Natural killer cell (primary cell): ENCODE measurements at regions not wholly inside any gene's neighbourhood (a gene's known extent, or its start where the extent isn't known, plus 50 kb on each side); places are given as distances from the start of the nearest gene placed in this dataset.

ENCODE experiments used
- ATAC-seq, 3 donors: fragments of 150-1000 bp in 2 of 3; fragments of 200-7000 bp in 1 of 3; cut with Tn5 transposase; 1 replicate in 1 of 3; 2 replicates in 2 of 3; pipeline ENCODE4 v1.10.0; 2021; ENCODE audit warnings: mild to moderate bottlenecking in 2 of 3, moderate library complexity in 2 of 3
- DNase-seq, 2 donors: peaks; one replicate each; pipeline versions ENCODE4 v3.0.0 to v3.0.0-alpha.2; 2013 to 2021; ENCODE audit warnings: mixed read lengths in 1 of 2
- H3K27ac ChIP-seq: one replicate; pipeline ENCODE4 v1.5.1; 2013; ENCODE audit warnings: mild to moderate bottlenecking, low read length
- H3K27me3 ChIP-seq: one replicate; pipeline ENCODE4 v1.6.1; 2013; ENCODE audit warnings: low read length; ENCODE audit not compliant: control insufficient read depth, insufficient read depth
- H3K36me3 ChIP-seq: one replicate; pipeline ENCODE4 v1.6.1; 2013; ENCODE audit warnings: low read length; ENCODE audit not compliant: control insufficient read depth, insufficient read depth
- H3K4me1 ChIP-seq: one replicate; pipeline ENCODE4 v1.6.1; 2013; ENCODE audit warnings: low read length; ENCODE audit not compliant: control insufficient read depth, insufficient read depth
- H3K4me3 ChIP-seq: one replicate; pipeline ENCODE4 v1.5.1; 2013; ENCODE audit warnings: low read length
- H3K9me3 ChIP-seq: one replicate; pipeline ENCODE4 v1.6.1; 2013; ENCODE audit warnings: low read length; ENCODE audit not compliant: control insufficient read depth, insufficient read depth
- H3K27ac Mint-ChIP-seq, 2 donors: one replicate each; pipeline ENCODE4 v1.8.0; 2022; ENCODE audit warnings: mild to moderate bottlenecking in 2 of 2, mixed read lengths in 2 of 2, moderate library complexity in 1 of 2
- H3K27me3 Mint-ChIP-seq, 2 donors: one replicate each; pipeline ENCODE4 v1.8.0; 2022; ENCODE audit warnings: low read depth in 2 of 2, mixed read lengths in 2 of 2
- H3K36me3 Mint-ChIP-seq: one replicate; pipeline ENCODE4 v1.8.0; 2022; ENCODE audit warnings: mixed read lengths
- H3K4me1 Mint-ChIP-seq, 2 donors: one replicate each; pipeline ENCODE4 v1.8.0; 2022; ENCODE audit warnings: mixed read lengths in 2 of 2
- H3K4me3 Mint-ChIP-seq: one replicate; pipeline ENCODE4 v1.8.0; 2022; ENCODE audit warnings: mild to moderate bottlenecking, moderate library complexity, mixed read lengths
- H3K9me3 Mint-ChIP-seq, 2 donors: one replicate each; pipeline ENCODE4 v1.8.0; 2022; ENCODE audit warnings: mixed read lengths in 2 of 2
- CTCF ChIP-seq: fragments of 200-600 bp; IDR thresholded peaks from one replicate; pipeline ENCODE4 v1.8.0; 2022; ENCODE audit warnings: antibody characterized with exemption
- WGBS: methylation state at CpG from one replicate; pipeline ENCODE4 v1.1.7; 2013; ENCODE audit warnings: missing lambda C conversion rate; ENCODE audit not compliant: insufficient coverage; 5-methylcytosine and 5-hydroxymethylcytosine counted together
- intact Hi-C: fragments of 100-400 bp; cut with micrococcal nuclease; formaldehyde crosslinking; loops from one replicate; pipeline ENCODE4 v1.14.2; 2022

GRCh38 chrX:69083361-69083760, 81.9 kb downstream of the PJA1 start:
- Mint-ChIP-seq H3K4me1 (no peaks in the 10 kb centered on the region), H3K9me3 (no peaks in the 10 kb centered on the region), H3K4me3 (no peak overlapping the region), H3K27ac (no peak overlapping the region), H3K36me3 (no peaks in the 10 kb centered on the region), H3K27me3 (peaks cover 0 to 2% of the 10 kb centered on the region in 2 donors)
- no peaks in the 10 kb centered on the region for H3K36me3 ChIP-seq
- no peak for TF ChIP-seq CTCF
- no peak for ATAC-seq
- H3K27ac ChIP-seq, result no peak overlapping the region
- no peak overlapping the region for H3K4me3 ChIP-seq
- no peaks in the 10 kb centered on the region for H3K4me1 ChIP-seq
- no peaks in the 10 kb centered on the region for H3K27me3 ChIP-seq
- 89% methylated on average over 1 of the region's 3 CpGs for WGBS
- intact Hi-C loops, result no loop called here
- no peaks in the 10 kb centered on the region for H3K9me3 ChIP-seq
- DNase-seq, result no peak

GRCh38 chrX:69082753-69083150, 82.5 kb downstream of the PJA1 start:
- H3K27ac ChIP-seq, result no peak overlapping the region
- no peak overlapping the region for H3K4me3 Mint-ChIP-seq
- peaks cover 0 to 2% of the 10 kb centered on the region in 2 donors for H3K27me3 Mint-ChIP-seq
- no peaks in the 10 kb centered on the region for H3K4me1 ChIP-seq
- WGBS, result 94% methylated on average over 6 of the region's 7 CpGs
- H3K27me3 ChIP-seq, result no peaks in the 10 kb centered on the region
- no peaks in the 10 kb centered on the region for H3K9me3 ChIP-seq
- H3K9me3 Mint-ChIP-seq, result no peaks in the 10 kb centered on the region
- no peak for DNase-seq
- ATAC-seq, result no peak
- no peak overlapping the region for H3K27ac Mint-ChIP-seq
- no peak overlapping the region for H3K4me3 ChIP-seq
- no peaks in the 10 kb centered on the region for H3K36me3 Mint-ChIP-seq
- no peaks in the 10 kb centered on the region for H3K36me3 ChIP-seq
- TF ChIP-seq CTCF, result no peak
- intact Hi-C loops, result no loop called here
- no peaks in the 10 kb centered on the region for H3K4me1 Mint-ChIP-seq

- no peak overlapping the region for H3K27ac ChIP-seq
- Mint-ChIP-seq H3K4me3 (no peak overlapping the region), H3K9me3 (no peaks in the 10 kb centered on the region), H3K4me1 (no peaks in the 10 kb centered on the region), H3K27me3 (no peaks in the 10 kb centered on the region), H3K27ac (no peak overlapping the region), H3K36me3 (no peaks in the 10 kb centered on the region)
- H3K27me3 ChIP-seq, result no peaks in the 10 kb centered on the region
- 89% methylated on average over 7 of the region's 10 CpGs for WGBS
- H3K4me3 ChIP-seq, result no peak overlapping the region
- H3K4me1 ChIP-seq, result no peaks in the 10 kb centered on the region
- intact Hi-C loops, result no loop called here
- DNase-seq, result no peak
- no peaks in the 10 kb centered on the region for H3K9me3 ChIP-seq
- no peaks in the 10 kb centered on the region for H3K36me3 ChIP-seq
- ATAC-seq, result no peak
- no peak for TF ChIP-seq CTCF
Measured at GRCh38 chrX:69082055-69082752, 83.0 kb downstream of the PJA1 start.

GRCh38 chrX:69080855-69081465, 84.3 kb downstream of the PJA1 start:
- no peaks in the 10 kb centered on the region for H3K36me3 Mint-ChIP-seq
- no peak for TF ChIP-seq CTCF
- H3K27me3 Mint-ChIP-seq, result no peaks in the 10 kb centered on the region
- WGBS, result 73% methylated on average over 13 of the region's 15 CpGs
- no peaks in the 10 kb centered on the region for H3K9me3 Mint-ChIP-seq
- Histone ChIP-seq H3K36me3 (no peaks in the 10 kb centered on the region), H3K27ac (no peak overlapping the region), H3K4me3 (no peak overlapping the region), H3K27me3 (no peaks in the 10 kb centered on the region), H3K4me1 (no peaks in the 10 kb centered on the region), H3K9me3 (no peaks in the 10 kb centered on the region)
- intact Hi-C loops, result no loop called here
- no peaks in the 10 kb centered on the region for H3K4me1 Mint-ChIP-seq
- H3K4me3 Mint-ChIP-seq, result no peak overlapping the region
- DNase-seq, result no peak
- ATAC-seq, result no peak
- no peak overlapping the region for H3K27ac Mint-ChIP-seq
